DMS 273 (cell line): ENCODE measurements at regions not wholly inside any gene's neighbourhood (a gene's known extent, or its start where the extent isn't known, plus 50 kb on each side); places are given as distances from the start of the nearest gene placed in this dataset.
"Not testable (repeated sequence)": the region's sequence is repeated elsewhere in the genome, so short reads cannot be mapped to it uniquely, and the experiment has no call there.

Source experiments
- DNase-seq: peaks from one replicate; lab custom pipeline; 2025; ENCODE audit not compliant: unreplicated experiment; lab: John Stamatoyannopoulos, UW

GRCh38 chr6:113755449-113756289, 101.5 kb upstream of the MARCKS start:
- no peak for DNase-seq

- no peak for DNase-seq
Measured at GRCh38 chr6:113756290-113756665, 100.9 kb upstream of the MARCKS start.

- no peak for DNase-seq
Measured at GRCh38 chr6:113758214-113758613, 98.9 kb upstream of the MARCKS start.

- DNase-seq = no peak
Measured at GRCh38 chr6:113758826-113759574, 98.1 kb upstream of the MARCKS start.

DNA sequence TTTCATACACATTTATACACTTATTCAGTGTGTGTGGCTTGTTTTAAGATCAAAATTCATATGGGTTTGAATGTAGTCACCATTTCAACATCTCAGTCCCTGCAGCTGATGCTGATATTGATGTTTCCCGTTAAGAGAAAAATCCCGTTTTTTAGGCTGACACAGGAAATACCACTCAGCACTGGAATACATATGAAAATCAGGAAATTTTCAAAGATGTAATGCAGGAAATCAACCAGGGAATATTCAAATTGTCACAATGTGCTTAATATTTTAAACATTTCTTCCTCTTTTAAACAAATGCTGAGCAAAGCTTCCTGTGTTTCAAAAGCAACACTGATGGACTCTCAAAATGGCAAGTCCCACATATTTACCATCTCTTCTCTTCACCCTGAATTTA, 94.5 kb upstream of the MARCKS start:
- no peak for DNase-seq

- DNase-seq = no peak
Measured at GRCh38 chr6:113763311-113763766, 93.8 kb upstream of the MARCKS start.

GRCh38 chr6:113763876-113764275, 93.3 kb upstream of the MARCKS start:
- no peak for DNase-seq

DNA sequence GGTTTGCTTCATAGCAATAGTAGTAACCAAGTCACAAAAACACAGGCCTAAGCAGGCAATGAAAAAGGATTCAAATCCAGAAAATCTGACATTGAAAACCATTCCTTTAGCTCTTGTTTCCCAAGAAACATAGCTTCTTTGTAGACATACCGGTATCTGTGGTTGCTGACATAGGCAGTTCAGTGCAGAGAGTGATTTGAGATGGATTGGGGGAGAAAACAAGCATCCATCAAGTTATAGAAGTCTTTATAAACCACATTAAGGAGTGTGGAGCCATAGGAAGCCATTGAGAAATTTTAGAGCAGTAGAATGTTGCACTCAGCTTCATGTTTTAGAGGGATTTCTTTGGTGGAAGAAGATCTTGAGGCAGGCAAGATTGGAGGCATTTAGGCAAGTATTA, 91.2 kb upstream of the MARCKS start:
- DNase-seq = no peak

GRCh38 chr6:113767985-113768384, 89.2 kb upstream of the MARCKS start:
- no peak for DNase-seq

- no peak for DNase-seq
Measured at GRCh38 chr6:113772961-113773360, 84.2 kb upstream of the MARCKS start.

DNA sequence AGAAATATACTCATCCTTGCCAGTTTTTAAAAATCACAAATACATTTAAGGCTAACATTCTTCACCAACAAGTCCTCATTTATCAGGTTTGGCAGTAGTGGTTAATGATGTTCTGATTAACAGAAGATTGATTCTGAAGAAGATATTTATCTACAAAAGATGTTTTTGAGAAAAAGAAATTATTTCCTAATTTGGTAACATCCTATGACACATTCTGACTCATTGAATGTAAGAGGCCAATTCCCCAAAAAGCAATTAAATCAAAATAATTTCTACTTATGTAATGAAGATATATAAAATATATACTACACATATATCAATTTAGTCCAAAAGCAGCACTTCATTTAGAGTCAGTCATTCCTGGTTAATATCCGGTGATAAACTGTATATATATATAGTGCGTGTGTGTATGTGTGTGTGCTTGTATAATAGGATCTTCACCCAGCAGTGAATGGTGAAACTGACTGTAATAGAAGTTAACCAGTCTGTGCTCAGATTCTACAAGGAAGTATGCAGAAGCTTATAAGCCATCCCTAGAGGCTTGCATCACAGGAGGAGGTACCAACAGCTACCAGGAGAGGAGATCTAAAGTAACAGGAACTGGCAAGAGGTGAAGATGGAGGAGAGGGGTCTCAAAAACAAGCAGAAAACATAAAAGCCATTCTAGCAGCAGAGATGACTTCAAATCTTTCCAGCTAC, 82.9 kb upstream of the MARCKS start:
- DNase-seq = no peak

GRCh38 chr6:113776998-113777397, 80.1 kb upstream of the MARCKS start:
- no peak for DNase-seq

DNA sequence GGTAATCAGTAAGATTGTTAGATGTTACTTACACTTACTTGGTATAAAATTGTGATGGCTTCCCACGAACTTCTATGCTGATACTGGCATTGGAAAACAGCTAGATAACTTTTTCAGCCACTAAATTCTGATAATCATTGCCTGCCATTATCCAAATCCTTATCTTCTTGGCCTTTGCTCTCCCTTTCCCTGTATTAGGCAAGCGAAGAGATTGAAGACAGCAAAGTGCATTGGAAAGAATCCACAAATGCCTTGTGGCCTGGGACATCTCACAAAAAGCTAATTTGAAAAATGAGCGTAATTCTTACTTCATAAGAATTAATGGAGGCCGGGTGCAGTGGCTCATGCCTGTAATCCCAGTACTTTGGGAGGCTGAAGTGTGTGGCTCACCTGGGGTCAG, 79.5 kb upstream of the MARCKS start:
- DNase-seq = no peak

GRCh38 chr6:113779656-113780055, 77.5 kb upstream of the MARCKS start:
- no peak for DNase-seq

GRCh38 chr6:113782636-113783035, 74.5 kb upstream of the MARCKS start:
- DNase-seq = no peak

DNA sequence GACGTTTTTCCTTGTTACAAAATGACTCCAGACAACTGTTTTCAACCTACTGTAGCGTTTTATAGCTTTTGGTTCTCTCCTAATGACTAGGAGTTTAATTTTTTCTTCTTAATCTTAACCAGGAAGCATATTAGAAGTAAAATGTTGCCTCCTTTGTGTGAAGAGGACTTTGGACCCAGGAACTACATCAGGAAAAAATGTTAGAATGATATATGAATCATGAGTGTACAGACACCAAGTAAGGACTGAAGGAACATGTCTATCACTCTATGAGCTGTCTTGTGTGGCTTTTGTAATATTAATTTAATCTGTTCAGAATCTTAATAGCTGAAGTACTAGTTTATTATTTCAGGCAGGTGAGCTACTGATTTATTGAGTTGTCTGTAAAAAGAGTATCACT, 71.0 kb upstream of the MARCKS start:
- no peak for DNase-seq

GRCh38 chr6:113788586-113788985, 68.6 kb upstream of the MARCKS start:
- no peak for DNase-seq

- not testable (repeated sequence) for DNase-seq
Measured at GRCh38 chr6:113791225-113791624, 65.9 kb upstream of the MARCKS start.

DNA sequence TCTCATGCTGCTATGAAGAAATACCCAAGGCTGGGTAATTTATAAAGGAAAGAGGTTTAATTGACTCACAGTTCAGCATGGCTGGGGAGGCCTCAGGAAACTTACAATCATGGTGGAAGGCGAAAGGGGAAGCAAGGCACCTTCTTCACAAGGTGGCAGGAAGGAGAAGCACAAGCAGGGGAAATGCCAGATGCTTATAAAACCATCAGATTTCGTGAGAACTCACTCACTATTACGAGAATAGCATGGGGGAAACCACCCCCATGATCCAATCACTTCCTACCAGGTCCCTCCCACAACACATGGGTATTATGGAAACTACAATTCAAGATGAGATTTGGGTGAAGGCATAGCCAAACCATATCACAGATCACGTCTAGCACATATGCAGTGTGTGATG, 61.8 kb upstream of the MARCKS start:
- not testable (repeated sequence) for DNase-seq

DNA sequence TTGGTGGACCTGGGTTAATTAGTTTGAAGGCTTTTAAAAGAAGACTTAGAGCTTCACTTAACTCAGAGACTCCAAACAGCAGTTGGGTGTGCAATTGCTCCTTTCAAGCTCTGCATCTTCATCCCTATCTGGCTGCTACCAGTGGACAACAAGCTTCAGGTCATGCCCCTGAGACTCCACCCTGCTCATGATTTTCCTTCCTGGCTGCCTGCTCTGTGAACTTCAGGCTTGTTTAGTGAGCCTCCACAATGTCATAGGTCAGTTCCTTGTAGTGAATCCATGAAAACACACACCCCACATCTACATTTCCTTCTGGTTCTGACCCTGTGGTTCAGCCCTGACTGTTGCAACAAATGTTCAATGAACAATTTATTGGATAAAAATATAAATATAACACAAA, 61.1 kb upstream of the MARCKS start:
- no peak for DNase-seq

- DNase-seq = no peak
Measured at GRCh38 chr6:113802779-113803178, 54.4 kb upstream of the MARCKS start.
